Endothelial cell of umbilical vein (primary cell): ENCODE measurements at regions not wholly inside any gene's neighbourhood (a gene's known extent, or its start where the extent isn't known, plus 50 kb on each side); places are given as distances from the start of the nearest gene placed in this dataset.

ENCODE experiments used
- CTCF ChIP-seq, 2 donors: IDR thresholded peaks; 1 replicate in 1 of 2; 2 replicates in 1 of 2; pipeline ENCODE4 v1.5.1; 2011; ENCODE audit warnings: low read length in 2 of 2, mild to moderate bottlenecking in 2 of 2, moderate library complexity in 2 of 2, control low read depth in 1 of 2, inconsistent platforms in 1 of 2, low read depth in 1 of 2; ENCODE audit not compliant: insufficient read depth in 1 of 2; ENCODE audit errors: extremely low read depth in 1 of 2
- EZH2 ChIP-seq: IDR thresholded peaks from 2 replicates; pipeline ENCODE4 v1.6.1; 2012; ENCODE audit warnings: borderline replicate concordance, low read depth, mild to moderate bottlenecking, moderate library complexity, low read length, inconsistent platforms; ENCODE audit not compliant: severe bottlenecking
- MAX ChIP-seq: IDR thresholded peaks from 2 replicates; pipeline ENCODE4 v1.6.1; 2011; ENCODE audit not compliant: insufficient read depth, insufficient read length
- MYC ChIP-seq: IDR thresholded peaks from one replicate; pipeline ENCODE4 v1.6.1; 2011; ENCODE audit warnings: mild to moderate bottlenecking, low read depth, low read length
- POLR2A ChIP-seq: IDR thresholded peaks from 2 replicates; pipeline ENCODE4 v1.6.1; 2012; ENCODE audit warnings: low read depth, mild to moderate bottlenecking, control low read depth, low read length
- POLR2AphosphoS5 ChIP-seq: IDR thresholded peaks from 2 replicates; pipeline ENCODE4 v1.6.1; 2012; ENCODE audit warnings: low read depth, mild to moderate bottlenecking, control low read depth, low read length, moderate library complexity; ENCODE audit not compliant: insufficient read depth

GRCh38 chr2:105682401-105682800 lies 62.3 kb upstream of the NCK2 start:
- TF ChIP-seq POLR2AphosphoS5 (no peak), CTCF (IDR thresholded peaks at IDR 0.05; ENCODE audit: extremely low read depth in 1 of 2, insufficient read depth in 1 of 2, low read depth in 1 of 2, low read length in 2 of 2) (no peak), POLR2A (no peak), EZH2 (no peak), MYC (no peak), MAX (no peak)
